HG02884 (cell line): ENCODE measurements at regions not wholly inside any gene's neighbourhood (a gene's known extent, or its start where the extent isn't known, plus 50 kb on each side); places are given as distances from the start of the nearest gene placed in this dataset.
"Not testable (repeated sequence)": the region's sequence is repeated elsewhere in the genome, so short reads cannot be mapped to it uniquely, and the experiment has no call there.

Source experiments
- ATAC-seq: cut with Tn5 transposase; IDR thresholded peaks from one replicate; pipeline ENCODE4 v1.9.1; 2021; ENCODE audit warnings: mild to moderate bottlenecking, moderate library complexity; ENCODE audit not compliant: unreplicated experiment

- no peak for ATAC-seq
These were observed 1145.3 kb upstream of the CHAC2 start for GRCh38 chr2:52622266-52622665.

GRCh38 chr2:52613064-52613463, 1154.5 kb upstream of the CHAC2 start:
- ATAC-seq = no peak

- ATAC-seq = no peak
These were observed 1155.8 kb upstream of the CHAC2 start for GRCh38 chr2:52611759-52612158.

GRCh38 chr2:52608030-52608429, 1159.6 kb upstream of the CHAC2 start:
- ATAC-seq = no peak

- ATAC-seq = no peak
These were observed 1170.3 kb upstream of the CHAC2 start for GRCh38 chr2:52597346-52597745.

GRCh38 chr2:52594026-52594425, 1173.6 kb upstream of the CHAC2 start:
- no peak for ATAC-seq

GRCh38 chr2:52584071-52584470, 1183.5 kb upstream of the CHAC2 start:
- ATAC-seq = not testable (repeated sequence)

- ATAC-seq = no peak
These were observed 1195.1 kb upstream of the CHAC2 start for GRCh38 chr2:52572469-52572894.

- ATAC-seq = no peak
These were observed 1195.9 kb upstream of the CHAC2 start for GRCh38 chr2:52571380-52572347.

GRCh38 chr2:52570716-52571115, 1196.9 kb upstream of the CHAC2 start:
- ATAC-seq = no peak

- no peak for ATAC-seq
These were observed 1204.5 kb upstream of the CHAC2 start for GRCh38 chr2:52563151-52563550.

GRCh38 chr2:52558265-52558664, 1209.3 kb upstream of the CHAC2 start:
- no peak for ATAC-seq

GRCh38 chr2:52542297-52542696, 1225.3 kb upstream of the CHAC2 start:
- no peak for ATAC-seq

- ATAC-seq = no peak
These were observed 1228.3 kb upstream of the CHAC2 start for GRCh38 chr2:52539026-52539970.

- no peak for ATAC-seq
These were observed 1230.0 kb upstream of the CHAC2 start for GRCh38 chr2:52537588-52537987.

GRCh38 chr2:52536929-52537460, 1230.6 kb upstream of the CHAC2 start:
- ATAC-seq = no peak

- no peak for ATAC-seq
These were observed 1234.6 kb upstream of the CHAC2 start for GRCh38 chr2:52532956-52533355.

GRCh38 chr2:52526735-52527134, 1240.9 kb upstream of the CHAC2 start:
- ATAC-seq = no peak

GRCh38 chr2:52520644-52521043, 1247.0 kb upstream of the CHAC2 start:
- ATAC-seq = no peak

GRCh38 chr2:52518678-52519077, 1248.9 kb upstream of the CHAC2 start:
- ATAC-seq = no peak

- ATAC-seq = no peak
These were observed 1254.8 kb upstream of the CHAC2 start for GRCh38 chr2:52512760-52513159.
